ENCODE measurements at regions not wholly inside any gene's neighbourhood (a gene's known extent, or its start where the extent isn't known, plus 50 kb on each side); places are given as distances from the start of the nearest gene placed in this dataset.

DNA sequence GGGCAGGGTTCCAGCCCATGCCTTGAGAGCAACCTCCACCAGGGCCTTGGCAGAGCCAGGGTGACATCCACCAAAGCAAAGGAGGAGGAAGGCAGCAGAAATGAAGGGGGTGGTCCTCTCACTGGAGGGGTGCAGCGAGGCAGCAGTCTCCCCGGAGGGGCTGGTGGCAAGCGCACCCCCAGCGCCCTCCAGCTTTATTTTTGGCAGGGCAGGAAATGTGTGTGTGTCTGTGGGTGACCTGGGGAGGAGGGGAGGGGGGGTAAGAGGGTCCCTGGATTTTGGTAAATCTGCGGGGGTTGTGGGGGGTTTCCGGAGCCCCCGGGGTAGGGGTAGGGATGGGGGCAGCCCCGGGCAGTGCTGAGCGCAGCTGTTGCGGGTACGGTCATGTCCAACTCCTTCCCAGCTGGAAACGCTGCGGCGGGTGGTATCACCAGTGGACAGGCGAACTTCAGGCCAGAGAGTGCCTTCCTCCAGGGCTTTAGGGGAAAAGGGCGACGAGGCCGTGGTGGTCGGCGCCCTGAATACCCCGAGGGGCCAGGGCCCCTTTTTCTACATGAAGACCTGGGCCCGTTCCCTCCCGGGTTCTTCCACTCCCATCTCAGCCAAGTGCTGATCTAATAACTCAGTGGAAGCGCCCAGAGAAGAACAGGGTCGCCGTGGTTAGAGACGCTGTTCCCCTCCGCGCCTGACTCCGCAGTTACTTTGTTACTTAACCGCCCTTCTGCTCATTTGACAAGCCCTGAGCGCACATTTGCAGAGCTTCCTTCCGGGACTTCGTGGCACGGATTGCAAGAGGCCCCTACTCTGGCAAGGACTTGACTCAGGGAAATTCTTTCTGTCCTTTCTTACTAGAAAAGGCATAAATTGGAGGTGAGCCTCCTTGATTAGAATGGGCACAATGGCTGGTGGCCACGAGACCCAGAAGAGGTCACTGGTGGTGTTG, 55.2 kb downstream of the FOS start:
- Mint-ChIP-seq H3K4me3 (peak overlapping the region; percentile 60), H3K27me3 (no peaks in the 10 kb centered on the region), H3K36me3 (no peaks in the 10 kb centered on the region), H3K4me1 (ENCODE audit: low read depth) (peaks cover 30% of the 10 kb centered on the region), H3K9me3 (no peaks in the 10 kb centered on the region), H3K27ac (peak overlapping the region; percentile 80)
- CTCF ChIA-PET: interaction anchor here (0.6 to 1.2 kb wide), 5 partner anchors 22 to 243 kb away, joined by 3 to 4 read pairs (median 4); no protein-coding TSS in a partner anchor
- intact Hi-C loops (cut with micrococcal nuclease): loop anchor here (1.0 kb wide), 1 partner anchor 93 kb away; no protein-coding TSS in a partner anchor
- DNase-seq: peak; percentile 65
- POLR2A ChIA-PET: interaction anchor here (0.7 kb wide), 2 partner anchors 9 kb away, joined by 3 read pairs; no protein-coding TSS in a partner anchor

DNA sequence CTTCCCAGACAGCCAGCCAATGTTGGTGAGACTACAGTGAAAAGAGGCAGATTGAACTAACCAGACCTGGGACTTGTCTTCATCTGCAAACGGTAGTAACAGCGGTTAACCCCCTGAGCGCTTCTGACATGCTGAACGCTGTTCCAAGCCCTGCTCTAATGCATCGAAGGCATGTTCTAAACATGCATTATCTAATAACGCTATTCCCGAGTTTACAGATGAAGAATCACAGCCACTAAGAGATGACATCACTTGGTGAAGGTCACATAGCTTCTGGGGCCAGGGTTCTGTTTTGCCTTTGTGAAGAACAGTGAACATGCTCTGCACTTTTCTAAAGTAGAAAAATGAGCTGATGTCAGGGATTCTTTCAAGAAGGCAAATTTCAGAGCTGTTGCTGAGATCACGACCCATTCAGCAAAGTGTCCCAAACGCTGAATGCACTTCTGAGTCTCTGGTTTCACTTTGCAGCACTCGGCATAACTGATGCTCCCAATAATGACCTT, 56.0 kb downstream of the FOS start:
- H3K36me3 Mint-ChIP-seq: no peaks in the 10 kb centered on the region
- no peaks in the 10 kb centered on the region for H3K9me3 Mint-ChIP-seq
- peaks cover 30% of the 10 kb centered on the region for H3K4me1 Mint-ChIP-seq (ENCODE audit: low read depth)
- H3K27ac Mint-ChIP-seq: peak overlapping the region; percentile 80
- H3K4me3 Mint-ChIP-seq: peak overlapping the region; percentile 60
- intact Hi-C loops (cut with micrococcal nuclease): loop anchor here (1.0 kb wide), 1 partner anchor 93 kb away; no protein-coding TSS in a partner anchor
- peak; percentile 32 for DNase-seq
- H3K27me3 Mint-ChIP-seq: no peaks in the 10 kb centered on the region
- ChIA-PET POLR2A (interaction anchor here (0.7 kb wide), 1 partner anchor 9 kb away, joined by 3 read pairs; no protein-coding TSS in a partner anchor), CTCF (interaction anchor here (0.6 to 1.2 kb wide), 5 partner anchors 32 to 624 kb away, joined by 3 to 4 read pairs (median 4); no protein-coding TSS in a partner anchor)

DNA sequence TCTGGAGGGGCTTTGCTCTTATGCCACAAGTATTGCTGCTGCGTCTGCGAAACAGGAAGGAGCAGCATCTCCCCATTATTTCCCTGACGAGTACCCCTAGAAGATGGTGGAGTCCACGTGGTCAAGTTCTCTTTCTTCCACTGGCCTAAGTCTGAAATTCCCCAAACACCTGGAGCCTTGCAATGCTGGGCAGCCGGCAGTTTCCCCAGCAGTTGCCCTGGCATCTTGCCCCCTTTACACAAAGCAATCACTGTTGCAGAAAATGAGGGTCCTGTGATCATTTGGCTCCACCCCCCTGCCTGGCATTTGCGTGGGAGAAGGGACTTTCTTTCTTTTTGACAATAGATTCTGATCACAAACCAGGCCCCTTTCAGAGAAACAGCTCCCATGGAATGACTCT, 56.9 kb downstream of the FOS start:
- intact Hi-C loops (cut with micrococcal nuclease): no loop called here
- CTCF ChIA-PET: interaction anchor here (1.2 kb wide), 2 partner anchors 33 to 242 kb away, joined by 4 read pairs; no protein-coding TSS in a partner anchor
- no peak overlapping the region for H3K27ac Mint-ChIP-seq

DNA sequence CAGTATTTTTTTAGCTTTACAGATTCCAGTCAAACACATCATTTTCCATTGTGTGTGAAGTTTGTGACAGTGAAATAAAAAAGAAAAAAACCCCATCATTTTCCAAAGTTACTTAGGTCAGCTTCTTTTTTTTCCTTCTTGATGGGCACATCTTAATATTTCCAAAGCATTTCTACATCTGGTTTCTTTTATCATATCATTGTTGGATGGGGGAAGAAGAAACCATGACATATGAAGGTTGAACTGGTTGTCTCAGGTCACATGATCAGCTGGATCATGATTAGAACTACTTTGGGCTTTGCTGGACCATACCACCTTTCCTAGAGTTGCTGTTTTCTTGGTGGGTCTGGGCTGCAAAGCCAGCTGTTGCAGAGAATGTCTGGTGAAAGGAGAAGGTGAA, 59.8 kb downstream of the FOS start:
- Mint-ChIP-seq H3K27me3 (no peaks in the 10 kb centered on the region), H3K4me1 (ENCODE audit: low read depth) (peaks cover 23% of the 10 kb centered on the region), H3K4me3 (no peak overlapping the region), H3K9me3 (no peaks in the 10 kb centered on the region), H3K27ac (no peak overlapping the region), H3K36me3 (no peaks in the 10 kb centered on the region)
- ChIA-PET POLR2A (interaction anchor here (0.5 kb wide), 1 partner anchor 98 kb away, joined by 5 read pairs; no protein-coding TSS in a partner anchor), CTCF (no interaction called here)
- no peak for DNase-seq
- intact Hi-C loops (cut with micrococcal nuclease): no loop called here

More for the DNA sequence above, 56.9 kb downstream of the FOS start:
- H3K9me3 Mint-ChIP-seq: no peaks in the 10 kb centered on the region
- no peaks in the 10 kb centered on the region for H3K36me3 Mint-ChIP-seq
- H3K4me3 Mint-ChIP-seq: no peak overlapping the region
- POLR2A ChIA-PET: interaction anchor here (0.5 to 1.0 kb wide), 2 partner anchors 11 to 605 kb away, joined by 3 to 5 read pairs; no protein-coding TSS in a partner anchor
- no peak for DNase-seq
- H3K4me1 Mint-ChIP-seq (ENCODE audit: low read depth): peaks cover 30% of the 10 kb centered on the region
- H3K27me3 Mint-ChIP-seq: no peaks in the 10 kb centered on the region

DNA sequence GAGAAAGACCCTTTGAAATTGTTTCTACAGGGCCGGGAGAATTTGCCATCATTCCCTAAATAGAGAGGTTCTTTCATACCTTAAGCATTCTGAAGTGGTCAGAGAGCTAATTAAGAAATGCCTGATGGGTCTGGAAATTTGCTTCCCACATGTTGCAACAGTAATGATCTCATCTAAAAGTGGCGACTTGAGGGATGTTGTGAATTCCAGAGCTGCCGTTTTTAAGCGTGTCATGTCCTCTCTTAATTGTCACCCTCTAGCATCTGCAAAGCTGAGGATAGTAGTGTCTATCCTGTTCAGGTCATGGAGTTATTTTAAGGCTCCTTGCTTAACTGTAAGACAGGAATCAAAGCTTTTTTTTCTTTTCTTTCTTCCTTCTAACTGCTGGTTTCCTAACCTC, 60.4 kb downstream of the FOS start:
- ChIA-PET POLR2A (no interaction called here), CTCF (interaction anchor here (0.6 to 0.7 kb wide), 2 partner anchors 153 to 265 kb away, joined by 3 read pairs; no protein-coding TSS in a partner anchor)
- H3K4me3 Mint-ChIP-seq: no peak overlapping the region
- no peak overlapping the region for H3K27ac Mint-ChIP-seq
- no peak for DNase-seq
- no peaks in the 10 kb centered on the region for H3K9me3 Mint-ChIP-seq
- intact Hi-C loops (cut with micrococcal nuclease): no loop called here
- H3K4me1 Mint-ChIP-seq (ENCODE audit: low read depth): peaks cover 17% of the 10 kb centered on the region
- no peaks in the 10 kb centered on the region for H3K27me3 Mint-ChIP-seq
- H3K36me3 Mint-ChIP-seq: no peaks in the 10 kb centered on the region

DNA sequence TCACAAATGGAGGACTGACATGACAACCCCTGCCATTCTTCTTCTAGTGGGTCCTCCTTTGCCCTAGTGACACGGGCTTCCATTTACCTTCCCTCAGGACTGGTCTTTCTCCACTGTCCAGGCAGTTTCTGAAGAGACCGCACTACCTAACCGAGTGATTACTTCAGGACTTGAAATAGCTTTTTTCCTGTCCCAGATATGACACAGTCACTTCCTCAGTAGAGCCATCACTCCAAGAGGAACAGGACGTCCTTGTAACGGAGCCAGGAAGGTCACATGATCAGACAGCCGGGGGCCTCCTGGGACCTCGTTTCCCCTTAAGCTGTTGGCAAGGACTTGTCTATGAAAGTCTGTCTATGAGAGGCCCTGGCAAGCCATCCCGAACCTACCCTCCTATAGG, 62.3 kb downstream of the FOS start:
- ChIA-PET POLR2A (no interaction called here), CTCF (no interaction called here)
- H3K9me3 Mint-ChIP-seq: no peaks in the 10 kb centered on the region
- no peaks in the 10 kb centered on the region for H3K27me3 Mint-ChIP-seq
- no peak for DNase-seq
- intact Hi-C loops (cut with micrococcal nuclease): no loop called here
- peaks cover 2% of the 10 kb centered on the region for H3K4me1 Mint-ChIP-seq (ENCODE audit: low read depth)
- no peak overlapping the region for H3K27ac Mint-ChIP-seq
- H3K4me3 Mint-ChIP-seq: no peak overlapping the region
- H3K36me3 Mint-ChIP-seq: no peaks in the 10 kb centered on the region

DNA sequence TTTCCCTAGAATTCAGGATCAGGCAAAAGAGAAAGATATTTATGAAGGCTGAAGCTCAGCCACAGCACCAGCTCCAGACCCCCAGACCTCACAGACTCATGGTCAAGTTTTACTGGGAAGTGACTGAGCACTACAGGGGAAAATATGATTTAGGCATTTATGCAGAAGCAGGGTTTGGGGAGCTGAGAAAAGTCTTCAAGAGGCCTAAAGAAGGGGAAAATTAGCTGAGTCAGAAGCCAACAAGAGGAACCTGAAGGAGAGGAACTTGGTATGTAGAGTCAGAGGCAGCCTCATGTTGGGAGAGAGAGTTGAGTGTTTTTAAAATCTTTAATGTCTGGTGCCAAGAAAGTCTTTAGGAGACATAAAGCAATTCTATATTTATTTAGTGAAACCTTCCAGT, 63.0 kb downstream of the FOS start:
- Mint-ChIP-seq H3K27ac (no peak overlapping the region), H3K9me3 (no peaks in the 10 kb centered on the region), H3K36me3 (no peaks in the 10 kb centered on the region), H3K4me1 (ENCODE audit: low read depth) (peaks cover 2% of the 10 kb centered on the region), H3K27me3 (no peaks in the 10 kb centered on the region), H3K4me3 (no peak overlapping the region)
- intact Hi-C loops (cut with micrococcal nuclease): no loop called here
- POLR2A ChIA-PET: no interaction called here
- CTCF ChIA-PET: no interaction called here
- no peak for DNase-seq

DNA sequence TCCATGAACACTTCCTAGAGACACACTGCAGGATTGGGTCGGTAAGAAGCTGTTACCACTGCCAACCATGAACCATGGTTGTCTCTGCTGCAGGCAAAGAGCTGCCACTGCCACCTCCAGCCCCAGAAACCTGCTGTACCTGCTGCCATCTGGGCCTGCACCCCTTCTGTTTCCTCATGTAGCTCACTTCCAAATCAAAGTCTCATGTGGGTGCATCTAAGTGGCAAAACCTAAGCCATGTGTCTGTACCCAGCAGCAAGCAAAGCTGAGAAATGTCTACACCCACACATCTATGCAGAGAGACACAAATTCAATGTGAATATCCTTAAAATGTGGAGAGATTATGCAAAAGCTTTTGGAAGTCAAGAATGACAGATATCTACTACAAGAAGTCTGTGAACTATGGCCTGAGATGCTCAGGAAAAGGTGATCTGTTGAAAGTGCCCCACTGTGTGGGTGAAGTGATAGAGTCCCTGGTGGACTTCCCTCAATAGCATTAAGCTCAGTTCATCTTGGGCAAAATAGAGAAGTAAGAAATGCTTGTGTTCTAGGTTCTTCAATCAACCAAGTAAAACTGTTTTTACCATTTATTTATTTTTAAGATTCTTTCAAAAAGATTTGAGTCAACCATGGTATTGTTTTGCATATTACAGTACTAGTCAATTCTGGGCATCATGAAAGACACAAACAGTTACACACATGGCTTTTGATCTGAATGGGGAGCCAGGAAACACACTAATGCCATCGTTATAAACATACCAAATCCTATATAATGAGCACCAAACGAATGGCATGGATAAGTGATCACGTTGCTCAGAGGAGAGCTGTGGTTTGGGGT, 64.4 kb downstream of the FOS start:
- Mint-ChIP-seq H3K27ac (no peak overlapping the region), H3K27me3 (no peaks in the 10 kb centered on the region), H3K36me3 (no peaks in the 10 kb centered on the region), H3K9me3 (no peaks in the 10 kb centered on the region), H3K4me1 (ENCODE audit: low read depth) (peaks cover 2% of the 10 kb centered on the region), H3K4me3 (no peak overlapping the region)
- ChIA-PET POLR2A (interaction anchor here (0.5 to 0.8 kb wide), 2 partner anchors 9 to 10 kb away, joined by 3 read pairs; no protein-coding TSS in a partner anchor), CTCF (interaction anchor here (1.5 kb wide), 1 partner anchor 10 kb away, joined by 3 read pairs; no protein-coding TSS in a partner anchor)
- intact Hi-C loops (cut with micrococcal nuclease): no loop called here
- DNase-seq: no peak

DNA sequence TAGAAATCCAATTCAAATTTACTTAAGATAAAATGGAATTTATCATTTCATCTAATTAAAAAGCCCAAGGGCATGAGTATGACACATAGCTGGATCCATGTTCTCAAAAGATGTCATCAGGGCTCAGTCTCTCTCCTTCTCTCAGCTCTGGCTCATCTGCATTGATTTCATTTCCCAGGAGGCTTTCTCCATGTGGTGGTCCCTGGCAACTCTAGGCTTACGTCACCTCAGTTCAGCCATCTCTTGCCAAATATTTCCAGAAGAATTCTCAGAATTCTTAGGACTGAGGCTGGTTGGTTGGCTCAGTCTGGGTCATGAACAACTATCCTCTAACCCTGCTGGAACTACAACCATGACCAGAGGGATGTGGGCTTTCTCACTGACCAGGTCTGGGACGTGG, 65.3 kb downstream of the FOS start:
- DNase-seq: no peak
- H3K4me3 Mint-ChIP-seq: no peak overlapping the region
- H3K9me3 Mint-ChIP-seq: no peaks in the 10 kb centered on the region
- no peak overlapping the region for H3K27ac Mint-ChIP-seq
- POLR2A ChIA-PET: no interaction called here
- CTCF ChIA-PET: interaction anchor here (1.5 kb wide), 1 partner anchor 9 kb away, joined by 3 read pairs; no protein-coding TSS in a partner anchor
- no peaks in the 10 kb centered on the region for H3K36me3 Mint-ChIP-seq
- no peaks in the 10 kb centered on the region for H3K27me3 Mint-ChIP-seq
- peaks cover 2% of the 10 kb centered on the region for H3K4me1 Mint-ChIP-seq (ENCODE audit: low read depth)
- intact Hi-C loops (cut with micrococcal nuclease): no loop called here

DNA sequence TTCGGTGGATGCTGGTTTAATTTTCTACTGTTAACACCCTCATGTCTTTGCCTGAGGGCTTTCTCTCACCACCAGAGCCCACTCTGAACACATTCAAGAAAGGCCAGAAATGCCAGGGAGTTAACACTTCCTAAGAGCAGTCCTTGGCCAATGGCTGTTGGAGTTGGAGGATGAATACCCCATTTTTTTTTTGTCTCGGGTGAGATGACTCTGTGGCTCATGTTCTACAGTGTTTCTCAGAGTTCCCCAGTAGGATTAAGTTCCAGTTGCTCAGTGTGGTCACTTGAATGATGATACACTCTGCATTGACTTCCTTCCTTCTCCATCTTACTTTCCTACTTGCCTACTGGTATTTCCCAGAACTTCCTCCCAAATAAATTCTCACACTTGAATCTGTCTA, 65.8 kb downstream of the FOS start:
- Mint-ChIP-seq H3K27me3 (no peaks in the 10 kb centered on the region), H3K4me3 (no peak overlapping the region), H3K9me3 (peaks cover 1% of the 10 kb centered on the region), H3K27ac (no peak overlapping the region), H3K4me1 (ENCODE audit: low read depth) (peaks cover 2% of the 10 kb centered on the region), H3K36me3 (no peaks in the 10 kb centered on the region)
- DNase-seq: no peak
- ChIA-PET POLR2A (no interaction called here), CTCF (no interaction called here)
- intact Hi-C loops (cut with micrococcal nuclease): no loop called here

DNA sequence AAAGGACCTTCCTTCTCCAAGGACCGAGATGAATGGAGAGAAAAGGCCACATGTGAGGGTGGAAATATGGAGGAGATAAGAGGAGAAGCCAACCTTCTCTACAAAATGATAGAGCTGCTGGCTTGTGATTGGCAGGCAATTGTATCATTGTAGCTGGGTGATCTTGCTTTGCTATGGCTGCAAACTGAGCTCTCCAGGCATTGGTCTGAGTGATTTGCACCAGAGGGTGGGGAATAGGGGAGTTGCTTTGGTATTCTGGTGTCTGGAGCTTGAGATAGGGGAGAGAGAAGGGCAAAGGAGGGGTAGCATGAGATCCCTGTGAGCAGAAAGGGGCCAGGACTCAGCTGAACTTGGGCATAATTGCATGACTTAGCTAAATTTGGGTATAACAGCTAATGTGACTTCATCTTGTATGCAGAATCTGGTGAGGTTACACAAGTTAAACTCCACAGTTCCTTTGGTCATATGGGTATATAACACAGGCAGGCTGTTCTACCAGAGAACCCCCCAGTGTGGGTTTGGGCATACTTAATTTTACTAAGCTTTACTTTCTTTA, 72.0 kb downstream of the FOS start:
- no peaks in the 10 kb centered on the region for H3K27me3 Mint-ChIP-seq
- CTCF ChIA-PET: interaction anchor here (0.6 to 1.3 kb wide), 2 partner anchors 138 to 588 kb away, joined by 3 to 4 read pairs; no protein-coding TSS in a partner anchor
- peaks cover 5% of the 10 kb centered on the region for H3K9me3 Mint-ChIP-seq
- POLR2A ChIA-PET: no interaction called here
- intact Hi-C loops (cut with micrococcal nuclease): no loop called here
- H3K4me1 Mint-ChIP-seq (ENCODE audit: low read depth): no peaks in the 10 kb centered on the region
- H3K36me3 Mint-ChIP-seq: no peaks in the 10 kb centered on the region
- DNase-seq: no peak
- H3K27ac Mint-ChIP-seq: no peak overlapping the region
- H3K4me3 Mint-ChIP-seq: no peak overlapping the region

All from activated CD4-positive, alpha-beta memory T cell treated with anti-CD3 and anti-CD28 coated beads for 36 hours (primary cell).